NB4 (cell line): ENCODE measurements at regions not wholly inside any gene's neighbourhood (a gene's known extent, or its start where the extent isn't known, plus 50 kb on each side); places are given as distances from the start of the nearest gene placed in this dataset.
A peak's percentile ranks its signal among the peaks of the same experiment; 100 is the strongest.

Experiments
- DNase-seq: peaks from one replicate; pipeline ENCODE4 v3.0.0; 2010; ENCODE audit warnings: low read depth
- H3K4me3 ChIP-seq: one replicate; pipeline ENCODE4 v1.5.1; 2011; ENCODE audit warnings: mild to moderate bottlenecking, low read depth, low read length, moderate library complexity
- CTCF ChIP-seq: IDR thresholded peaks from one replicate; pipeline ENCODE4 v1.5.1; 2012; ENCODE audit warnings: low read depth, low read length
- MAX ChIP-seq: IDR thresholded peaks from 2 replicates; pipeline ENCODE4 v1.6.1; 2011; ENCODE audit warnings: low read depth, low read length
- MYC ChIP-seq: IDR thresholded peaks from 2 replicates; pipeline ENCODE4 v1.6.1; 2011; ENCODE audit warnings: low read depth, low read length
- POLR2A ChIP-seq: IDR thresholded peaks from 2 replicates; pipeline ENCODE4 v1.6.1; 2011; ENCODE audit warnings: mild to moderate bottlenecking; ENCODE audit not compliant: insufficient read length; ENCODE audit errors: extremely low read depth

DNA sequence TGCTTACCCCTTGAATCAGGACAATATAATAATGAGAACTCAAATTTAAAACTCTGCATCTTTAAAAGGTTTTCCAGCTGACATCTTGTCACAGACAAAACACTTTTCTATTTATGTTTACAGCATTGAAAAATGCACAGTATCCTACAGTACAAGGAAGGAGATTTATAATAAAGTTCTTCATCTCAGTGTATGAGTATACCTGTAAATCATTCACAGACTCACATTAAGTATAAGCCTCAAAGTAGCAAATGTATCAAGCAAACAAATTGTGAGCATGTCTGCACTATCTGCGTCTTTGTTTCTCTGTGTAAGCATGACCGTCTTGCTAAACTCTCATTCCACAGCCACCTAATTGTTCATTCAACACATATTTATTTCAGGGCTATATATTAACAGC lies 52.8 kb downstream of the PPP1R2C start:
- TF ChIP-seq MYC: no peak
- no peak for TF ChIP-seq CTCF
- no peak for TF ChIP-seq MAX
- TF ChIP-seq POLR2A: no peak
- no peak for DNase-seq
- no peak overlapping the region for H3K4me3 ChIP-seq

DNA sequence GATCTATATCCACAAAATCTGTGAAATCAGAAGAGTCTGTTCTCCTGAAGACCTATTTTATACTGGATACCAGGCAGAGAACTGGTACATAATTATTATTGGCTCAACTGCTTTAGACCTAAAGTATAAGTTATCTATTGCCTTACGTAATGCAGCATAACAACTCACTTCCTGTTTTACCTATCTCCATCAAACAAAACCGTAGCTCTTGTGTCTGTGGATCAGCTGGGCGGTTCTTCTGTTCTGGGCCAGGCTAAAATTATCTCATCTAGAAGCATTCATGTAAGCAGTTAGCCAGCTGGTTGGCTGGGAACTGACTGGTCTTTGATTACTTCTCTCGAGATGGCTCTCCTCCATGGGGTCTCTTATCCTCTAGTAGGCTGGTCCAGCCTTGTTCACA lies 57.8 kb downstream of the PPP1R2C start:
- no peak overlapping the region for H3K4me3 ChIP-seq
- DNase-seq: no peak
- TF ChIP-seq MAX: no peak
- TF ChIP-seq POLR2A: no peak
- no peak for TF ChIP-seq CTCF
- TF ChIP-seq MYC: no peak

DNA sequence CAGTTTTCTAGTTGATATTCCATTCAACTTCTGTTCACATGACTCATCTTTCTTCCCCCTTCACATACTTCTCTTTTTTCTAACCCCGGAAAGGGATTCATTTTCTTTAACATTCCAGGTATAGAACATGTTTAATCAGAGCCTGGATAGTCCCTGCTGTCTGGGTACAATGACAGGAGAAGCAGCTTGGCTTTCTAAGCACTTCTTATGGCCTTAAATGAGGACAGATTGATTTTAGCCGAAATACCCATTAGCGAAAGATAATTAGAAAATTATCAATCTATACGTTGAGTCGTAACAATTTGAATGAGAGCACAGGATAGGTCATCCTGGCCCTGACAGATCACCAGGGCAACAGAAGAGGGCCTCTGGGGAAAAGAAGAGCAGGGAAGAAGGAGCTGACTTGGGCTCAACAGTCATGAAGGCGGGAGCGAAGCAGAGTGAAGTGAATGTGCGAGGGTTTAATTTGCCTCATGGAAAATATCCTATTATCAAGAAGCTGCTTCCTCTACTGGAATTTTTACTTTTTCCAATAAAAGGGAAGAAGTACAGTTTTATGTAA lies 62.2 kb downstream of the PPP1R2C start:
- TF ChIP-seq POLR2A: no peak
- TF ChIP-seq CTCF: no peak
- no peak for TF ChIP-seq MAX
- TF ChIP-seq MYC: no peak
- H3K4me3 ChIP-seq: no peak overlapping the region
- DNase-seq: no peak

DNA sequence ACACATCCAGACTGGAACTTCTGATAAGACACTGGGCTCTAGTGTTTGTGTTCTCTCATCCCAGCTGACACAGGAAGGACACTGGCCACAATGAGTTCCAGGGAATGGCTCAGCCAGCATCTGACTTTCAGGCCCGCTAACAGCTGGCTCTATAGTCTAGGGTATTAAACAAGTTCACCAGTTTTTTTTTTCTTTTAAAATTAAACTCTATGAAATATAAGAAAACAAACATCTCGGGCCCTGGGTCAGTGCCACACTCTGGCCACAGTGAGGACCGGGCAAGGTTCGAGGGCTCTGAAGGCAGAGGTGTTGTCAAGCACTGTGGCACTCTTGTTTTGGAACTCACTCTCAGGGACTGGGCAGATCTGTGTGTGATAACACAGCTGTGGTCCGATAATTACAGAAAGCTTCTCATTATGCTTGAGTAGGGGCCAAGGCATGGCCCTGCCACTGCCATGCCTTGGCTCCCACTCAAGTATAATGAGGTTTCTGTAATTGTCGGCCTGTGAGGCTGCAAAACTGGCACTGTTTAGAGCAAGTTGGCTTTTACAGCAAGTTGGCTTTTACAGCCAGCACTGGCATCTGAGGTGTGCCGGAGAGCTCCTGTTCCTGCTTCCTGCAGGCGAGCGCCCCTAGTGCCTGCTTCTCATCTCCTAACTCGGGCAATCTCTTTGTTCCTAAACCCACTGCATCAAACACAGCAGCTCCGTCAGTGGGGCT lies 62.8 kb downstream of the PPP1R2C start:
- TF ChIP-seq POLR2A: no peak
- TF ChIP-seq CTCF: peak; percentile 3
- no peak for TF ChIP-seq MYC
- TF ChIP-seq MAX: no peak
- H3K4me3 ChIP-seq: no peak overlapping the region
- DNase-seq: no peak

- TF ChIP-seq POLR2A: no peak
- no peak for TF ChIP-seq MYC
- no peak for TF ChIP-seq MAX
- TF ChIP-seq CTCF: no peak
- DNase-seq: no peak
- H3K4me3 ChIP-seq: no peak overlapping the region
Observed at GRCh38 chrX:42710452-42710851, 67.5 kb downstream of the PPP1R2C start.

DNA sequence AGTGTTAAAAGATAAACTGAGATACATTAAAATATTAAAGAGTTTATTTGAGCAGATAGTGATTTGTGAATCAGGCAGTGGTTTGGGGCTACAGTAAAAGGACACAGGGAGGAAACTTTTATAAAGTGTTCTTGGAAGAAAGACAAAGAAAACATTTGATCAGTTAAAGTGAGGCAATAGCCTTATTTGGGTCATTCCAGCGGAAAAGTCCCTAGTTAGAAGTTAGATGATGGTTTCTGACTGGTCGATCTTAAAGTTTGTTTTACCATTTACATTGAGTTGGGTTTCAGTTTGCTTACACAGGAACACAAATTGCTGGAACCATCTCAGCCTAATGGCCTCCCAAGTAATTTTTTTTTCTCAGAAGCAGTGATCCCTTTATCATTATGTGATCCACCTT lies 69.7 kb downstream of the PPP1R2C start:
- no peak overlapping the region for H3K4me3 ChIP-seq
- TF ChIP-seq POLR2A (no peak), CTCF (no peak), MYC (no peak), MAX (no peak)
- DNase-seq: no peak
